H1 (cell line): ENCODE measurements at regions not wholly inside any gene's neighbourhood (a gene's known extent, or its start where the extent isn't known, plus 50 kb on each side); places are given as distances from the start of the nearest gene placed in this dataset.

Source experiments
- CTCF ChIA-PET: fragments of 300-600 bp; sonication (Branson Sonifier 250); formaldehyde crosslinking; loops from one replicate; lab custom pipeline; 2021; ENCODE audit not compliant: partially characterized antibody; lab: Charles Lee
- POLR2A ChIA-PET: fragments of 300-600 bp; sonication (Branson Sonifier 250); formaldehyde crosslinking; loops from one replicate; lab custom pipeline; 2021; ENCODE audit warnings: inconsistent platforms; ENCODE audit not compliant: partially characterized antibody; lab: Charles Lee
- DNase-seq, 2 experiments: peaks; one replicate each; pipeline versions ENCODE4 v3.0.0 to v3.0.0-alpha.2; 2010 to 2022; ENCODE audit warnings: low spot score in 2 of 2, low read depth in 1 of 2, mixed read lengths in 1 of 2
- FAIRE-seq: peaks from 2 replicates; lab custom pipeline; 2011; peaks lifted over from hg19 to GRCh38; lab: Jason Lieb, UNC
- H2AFZ ChIP-seq: 2 replicates; pipeline ENCODE4 v1.8.1; 2012; ENCODE audit warnings: low read length, inconsistent platforms
- H2AK5ac ChIP-seq: 2 replicates; pipeline ENCODE4 v1.6.1; 2013; ENCODE audit warnings: low read depth, low read length
- H2BK120ac ChIP-seq: replicated peaks from 2 replicates; pipeline ENCODE3; 2013; ENCODE audit warnings: low read depth, low read length, inconsistent platforms
- H2BK12ac ChIP-seq: 2 replicates; pipeline ENCODE4 v1.6.1; 2013; ENCODE audit warnings: low read depth, low read length
- H2BK15ac ChIP-seq: 2 replicates; pipeline ENCODE4 v1.6.1; 2013; ENCODE audit warnings: low read length
- H2BK20ac ChIP-seq: 2 replicates; pipeline ENCODE4 v1.6.1; 2013; ENCODE audit warnings: low read length
- H2BK5ac ChIP-seq: 2 replicates; pipeline ENCODE4 v1.6.1; 2013; ENCODE audit warnings: low read depth, low read length
- H3K14ac ChIP-seq: 2 replicates; pipeline ENCODE4 v1.6.1; 2013; ENCODE audit warnings: inconsistent platforms; ENCODE audit not compliant: insufficient read length
- H3K18ac ChIP-seq: 2 replicates; pipeline ENCODE4 v1.6.1; 2013; ENCODE audit warnings: low read length; ENCODE audit errors: extremely low read depth
- H3K23ac ChIP-seq: 2 replicates; pipeline ENCODE4 v1.6.1; 2013; ENCODE audit warnings: inconsistent platforms; ENCODE audit not compliant: insufficient read length
- H3K23me2 ChIP-seq: 2 replicates; pipeline ENCODE4 v1.6.1; 2013; ENCODE audit warnings: low read depth, low read length
- H3K27ac ChIP-seq: 2 replicates; pipeline ENCODE4 v1.6.1; 2011; ENCODE audit warnings: low read depth, low read length, inconsistent platforms
- H3K27me3 ChIP-seq, 4 experiments: replicated peaks in 1 of 4; 1 replicate in 1 of 4; 2 replicates in 3 of 4; pipeline versions ENCODE4 v1.6.1 to v1.8.1; 2011 to 2013; ENCODE audit warnings: low read length in 3 of 4, mild to moderate bottlenecking in 3 of 4, inconsistent platforms in 2 of 4, mixed read lengths in 2 of 4, moderate library complexity in 1 of 4; ENCODE audit not compliant: control insufficient read depth in 3 of 4, insufficient read depth in 3 of 4; ENCODE audit errors: extremely low read depth in 1 of 4
- H3K36me3 ChIP-seq, 4 experiments: 2 replicates each; pipeline versions ENCODE4 v1.6.1 to v1.8.1; 2011 to 2013; ENCODE audit warnings: mild to moderate bottlenecking in 4 of 4, low read length in 3 of 4, moderate library complexity in 2 of 4, control low read depth in 1 of 4, inconsistent platforms in 1 of 4; ENCODE audit not compliant: insufficient read depth in 4 of 4, control insufficient read depth in 2 of 4
- H3K4ac ChIP-seq: replicated peaks from 2 replicates; pipeline ENCODE3; 2013; ENCODE audit warnings: low read length, low read depth, mixed read lengths, inconsistent platforms; ENCODE audit not compliant: insufficient read length
- H3K4me1 ChIP-seq, 4 experiments: replicated peaks in 1 of 4; 1 replicate in 1 of 4; 2 replicates in 3 of 4; pipeline versions ENCODE4 v1.6.1 to v1.8.1; 2011 to 2013; ENCODE audit warnings: low read length in 3 of 4, inconsistent platforms in 2 of 4, mixed read lengths in 1 of 4; ENCODE audit not compliant: insufficient read depth in 4 of 4, control insufficient read depth in 3 of 4
- H3K4me2 ChIP-seq, 2 experiments: 2 replicates each; pipeline versions ENCODE4 v1.6.1 to v1.8.1; 2011 to 2013; ENCODE audit warnings: low read depth in 2 of 2, low read length in 2 of 2, control low read depth in 1 of 2, inconsistent platforms in 1 of 2, mild to moderate bottlenecking in 1 of 2; ENCODE audit not compliant: insufficient read depth in 1 of 2
- H3K4me3 ChIP-seq, 4 experiments: fragments of 200-600, 300-600 bp in 1 of 4; sonication (generic), shearing (Covaris generic), sonication (Bioruptor Twin) in 1 of 4; 2 replicates each; pipeline versions ENCODE4 v1.5.1 to v1.8.1; 2011 to 2016; ENCODE audit warnings: low read length in 4 of 4, low read depth in 3 of 4, control low read depth in 2 of 4, inconsistent platforms in 2 of 4, mild to moderate bottlenecking in 2 of 4, mixed read lengths in 1 of 4, moderate library complexity in 1 of 4; ENCODE audit not compliant: insufficient read depth in 2 of 4; ENCODE audit errors: extremely low read depth in 1 of 4
- H3K56ac ChIP-seq: replicated peaks from 2 replicates; pipeline ENCODE3; 2013; ENCODE audit warnings: low read depth, mild to moderate bottlenecking, mixed read lengths, low read length, inconsistent platforms; ENCODE audit not compliant: insufficient read length
- H3K79me1 ChIP-seq: 2 replicates; pipeline ENCODE4 v1.6.1; 2013; ENCODE audit warnings: low read depth, low read length, control low read depth
- H3K79me2 ChIP-seq, 2 experiments: 2 replicates each; pipeline versions ENCODE4 v1.6.1 to v1.8.1; 2012 to 2013; ENCODE audit warnings: low read length in 2 of 2, mild to moderate bottlenecking in 2 of 2, inconsistent platforms in 1 of 2; ENCODE audit not compliant: insufficient read depth in 2 of 2, control insufficient read depth in 1 of 2
- H3K9ac ChIP-seq, 4 experiments: replicated peaks in 1 of 4; 1 replicate in 1 of 4; 2 replicates in 3 of 4; pipeline versions ENCODE4 v1.6.1 to v1.8.1; 2011 to 2013; ENCODE audit warnings: low read depth in 3 of 4, low read length in 3 of 4, control low read depth in 2 of 4, mild to moderate bottlenecking in 2 of 4, moderate library complexity in 2 of 4, inconsistent platforms in 1 of 4; ENCODE audit errors: extremely low read depth in 1 of 4
- H3K9me3 ChIP-seq, 2 experiments: 2 replicates each; pipeline versions ENCODE4 v1.6.1 to v1.8.1; 2012 to 2013; ENCODE audit warnings: mild to moderate bottlenecking in 2 of 2, moderate library complexity in 2 of 2, control low read depth in 1 of 2, inconsistent platforms in 1 of 2, low read depth in 1 of 2, low read length in 1 of 2, mixed read lengths in 1 of 2; ENCODE audit not compliant: insufficient read depth in 2 of 2
- H4K20me1 ChIP-seq, 2 experiments: replicated peaks in 1 of 2; 2 replicates each; pipeline versions ENCODE3 to v1.8.1; 2011 to 2013; ENCODE audit warnings: inconsistent platforms in 2 of 2, low read length in 2 of 2, mild to moderate bottlenecking in 1 of 2; ENCODE audit not compliant: insufficient read depth in 2 of 2, control insufficient read depth in 1 of 2
- H4K5ac ChIP-seq: 2 replicates; pipeline ENCODE4 v1.6.1; 2013; ENCODE audit warnings: low read length, low read depth, mixed read lengths, inconsistent platforms; ENCODE audit not compliant: insufficient read length
- H4K8ac ChIP-seq: 2 replicates; pipeline ENCODE4 v1.8.0; 2013; ENCODE audit warnings: mild to moderate bottlenecking, moderate library complexity, low read length, inconsistent platforms; ENCODE audit not compliant: insufficient read depth; ENCODE audit errors: extremely low read depth
- H4K91ac ChIP-seq: replicated peaks from 2 replicates; pipeline ENCODE3; 2013; ENCODE audit warnings: low read length, mixed read lengths, inconsistent platforms; ENCODE audit not compliant: insufficient read length
- EGR1 ChIP-seq: IDR thresholded peaks from 2 replicates; pipeline ENCODE4 v1.6.1; 2011; ENCODE audit warnings: low read depth, low read length, borderline replicate concordance
- EP300 ChIP-seq, 2 experiments: IDR thresholded peaks; 1 replicate in 1 of 2; 2 replicates in 1 of 2; pipeline ENCODE4 v1.6.1; 2011 to 2012; ENCODE audit warnings: low read depth in 2 of 2, low read length in 2 of 2, mild to moderate bottlenecking in 2 of 2, borderline replicate concordance in 1 of 2, inconsistent platforms in 1 of 2, moderate library complexity in 1 of 2
- KDM1A ChIP-seq: fragments of 200-600, 300-600 bp; sonication (generic); IDR thresholded peaks from 2 replicates; pipeline ENCODE4 v1.7.1; 2016; ENCODE audit warnings: mild to moderate bottlenecking, low read length, borderline replicate concordance
- POLR2A ChIP-seq, 2 experiments: IDR thresholded peaks; 1 replicate in 1 of 2; 2 replicates in 1 of 2; pipeline ENCODE4 v1.6.1; 2011; ENCODE audit warnings: low read depth in 2 of 2, low read length in 2 of 2, mild to moderate bottlenecking in 2 of 2; ENCODE audit errors: control extremely low read depth in 1 of 2
- RNF2 ChIP-seq: fragments of 200-900, 300-1000 bp; sonication (generic); IDR thresholded peaks from 2 replicates; pipeline ENCODE4 v1.7.1; 2016; ENCODE audit warnings: borderline replicate concordance, low read depth, mild to moderate bottlenecking, antibody characterized with exemption, low read length; ENCODE audit not compliant: poor library complexity, severe bottlenecking; ENCODE audit errors: missing control alignments
- RXRA ChIP-seq: IDR thresholded peaks from 2 replicates; pipeline ENCODE4 v1.6.1; 2011; ENCODE audit warnings: low read depth, mild to moderate bottlenecking, low read length, moderate library complexity; ENCODE audit not compliant: insufficient read depth
- SAP30 ChIP-seq: fragments of 300-600 bp; sonication (generic); IDR thresholded peaks from 2 replicates; pipeline ENCODE4 v1.7.1; 2012; ENCODE audit warnings: low read length, moderate library complexity, mild to moderate bottlenecking, inconsistent platforms; ENCODE audit not compliant: insufficient read depth, insufficient replicate concordance
- SIX5 ChIP-seq: IDR thresholded peaks from 2 replicates; pipeline ENCODE4 v1.6.1; 2011; ENCODE audit warnings: mild to moderate bottlenecking, low read depth, low read length
- SP2 ChIP-seq: IDR thresholded peaks from 2 replicates; pipeline ENCODE4 v1.6.1; 2012; ENCODE audit warnings: mild to moderate bottlenecking, low read length, inconsistent platforms
- SRF ChIP-seq: IDR thresholded peaks from 2 replicates; pipeline ENCODE4 v1.6.1; 2011; ENCODE audit warnings: mild to moderate bottlenecking, low read depth, low read length, moderate library complexity
- SUZ12 ChIP-seq: fragments of 200-600 bp; sonication (generic); IDR thresholded peaks from 2 replicates; pipeline ENCODE4 v1.6.1; 2012; ENCODE audit warnings: mild to moderate bottlenecking, inconsistent platforms, low read length, moderate library complexity, mixed read lengths
- TCF12 ChIP-seq: IDR thresholded peaks from 2 replicates; pipeline ENCODE4 v1.6.1; 2011; ENCODE audit warnings: low read depth, mild to moderate bottlenecking, low read length
- WGBS, 2 experiments: shearing (Covaris generic) in 1 of 2; methylation state at CpG; one replicate each; pipeline versions ENCODE4 v1.1.6 to v1.1.7; 2013 to 2015; ENCODE audit warnings: low lambda C conversion rate in 2 of 2, mixed read lengths in 2 of 2, inconsistent platforms in 1 of 2, low coverage in 1 of 2, missing lambda C conversion rate in 1 of 2; ENCODE audit not compliant: insufficient replicate concordance in 2 of 2, insufficient coverage in 1 of 2, insufficient read length in 1 of 2; ENCODE audit errors: extremely low coverage in 1 of 2, missing lambda C conversion rate in 1 of 2; 5-methylcytosine and 5-hydroxymethylcytosine counted together

GRCh38 chr2:38154395-38154794, 78.4 kb upstream of the CYP1B1 start:
- H3K9me3 ChIP-seq, result no peaks in the 10 kb centered on the region
- H2BK120ac ChIP-seq, result no peak overlapping the region
- no peaks in the 10 kb centered on the region for H3K4me1 ChIP-seq
- H3K4ac ChIP-seq, result no peak overlapping the region
- H3K18ac ChIP-seq, result no peak overlapping the region
- H3K79me2 ChIP-seq, result no peaks in the 10 kb centered on the region
- WGBS, 2 experiments, result 82% methylated on average over 2 of the region's 2 CpGs; no CpG with 5 or more reads in 1 of the 2 experiments
- H2AK5ac ChIP-seq, result no peak overlapping the region
- no peaks in the 10 kb centered on the region for H4K20me1 ChIP-seq
- no peaks in the 10 kb centered on the region for H3K23me2 ChIP-seq
- H3K27me3 ChIP-seq, result no peaks in the 10 kb centered on the region; a peak in 1 of 7 replicates
- DNase-seq, result no peak
- ChIA-PET CTCF (interaction anchor here (0.5 kb wide), 1 partner anchor 119 kb away, joined by 3 read pairs; no protein-coding TSS in a partner anchor), POLR2A (no interaction called here)
- H4K91ac ChIP-seq, result no peak overlapping the region
- H2BK15ac ChIP-seq, result no peak overlapping the region
- H2BK5ac ChIP-seq, result no peak overlapping the region
- no peak for FAIRE-seq
- H2BK12ac ChIP-seq, result no peak overlapping the region
- H4K8ac ChIP-seq, result no peak overlapping the region
- H2BK20ac ChIP-seq, result no peak overlapping the region
- no peak overlapping the region for H3K23ac ChIP-seq
- no peak overlapping the region for H3K14ac ChIP-seq
- no peak overlapping the region for H3K4me3 ChIP-seq
- H3K79me1 ChIP-seq, result no peaks in the 10 kb centered on the region
- H3K9ac ChIP-seq, result no peak overlapping the region
- H3K27ac ChIP-seq, result no peak overlapping the region
- no peak for TF ChIP-seq SUZ12
- TF ChIP-seq RNF2, result no peak
- TF ChIP-seq SIX5, result no peak
- TF ChIP-seq EP300 (IDR thresholded peaks at IDR 0.05; ENCODE audit: borderline replicate concordance in 1 of 2, low read depth in 2 of 2, low read length in 2 of 2), result no peak
- TF ChIP-seq SP2, result no peak
- TF ChIP-seq EGR1, result no peak
- TF ChIP-seq POLR2A (IDR thresholded peaks at IDR 0.05; ENCODE audit: control extremely low read depth in 1 of 2, low read depth in 2 of 2, low read length in 2 of 2), result no peak
- TF ChIP-seq SAP30, result no peak
- TF ChIP-seq SRF, result no peak
- TF ChIP-seq KDM1A, result no peak
- no peak for TF ChIP-seq TCF12
- TF ChIP-seq RXRA, result no peak
- no peak overlapping the region for H3K56ac ChIP-seq
- H3K36me3 ChIP-seq, result no peaks in the 10 kb centered on the region
- no peak overlapping the region for H4K5ac ChIP-seq
- H2AFZ ChIP-seq, result no peak overlapping the region
- H3K4me2 ChIP-seq, result no peak overlapping the region
